ENCODE measurements at regions not wholly inside any gene's neighbourhood (a gene's known extent, or its start where the extent isn't known, plus 50 kb on each side); places are given as distances from the start of the nearest gene placed in this dataset.
"Not testable (repeated sequence)": the region's sequence is repeated elsewhere in the genome, so short reads cannot be mapped to it uniquely, and the experiment has no call there.

DNA sequence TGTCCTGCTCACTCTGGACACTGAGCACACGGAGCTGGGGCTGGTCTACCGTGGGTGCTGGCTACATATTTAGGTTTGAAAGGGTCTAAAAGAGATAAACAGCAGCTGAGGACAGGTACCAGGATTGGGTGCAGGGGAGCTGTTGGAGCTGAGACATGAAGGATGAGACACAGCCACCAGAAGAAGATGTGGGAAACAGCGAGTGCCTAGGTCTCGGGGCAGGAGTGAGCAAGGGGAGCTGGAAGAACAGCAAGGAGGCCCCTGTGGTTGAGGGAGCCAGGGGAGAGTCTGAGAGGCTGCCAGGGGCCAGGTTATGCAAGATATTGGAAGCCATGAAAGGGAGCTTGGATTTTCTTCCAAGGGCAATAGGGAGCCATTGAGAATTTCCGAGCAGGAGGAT is 434.0 kb upstream of the SULF2 start:
- H3K27ac Mint-ChIP-seq (ENCODE audit: low read depth, unreplicated experiment), result no peak overlapping the region
- H3K9me3 Mint-ChIP-seq (ENCODE audit: unreplicated experiment), result no peaks in the 10 kb centered on the region
- TF ChIP-seq, protein P1, sequence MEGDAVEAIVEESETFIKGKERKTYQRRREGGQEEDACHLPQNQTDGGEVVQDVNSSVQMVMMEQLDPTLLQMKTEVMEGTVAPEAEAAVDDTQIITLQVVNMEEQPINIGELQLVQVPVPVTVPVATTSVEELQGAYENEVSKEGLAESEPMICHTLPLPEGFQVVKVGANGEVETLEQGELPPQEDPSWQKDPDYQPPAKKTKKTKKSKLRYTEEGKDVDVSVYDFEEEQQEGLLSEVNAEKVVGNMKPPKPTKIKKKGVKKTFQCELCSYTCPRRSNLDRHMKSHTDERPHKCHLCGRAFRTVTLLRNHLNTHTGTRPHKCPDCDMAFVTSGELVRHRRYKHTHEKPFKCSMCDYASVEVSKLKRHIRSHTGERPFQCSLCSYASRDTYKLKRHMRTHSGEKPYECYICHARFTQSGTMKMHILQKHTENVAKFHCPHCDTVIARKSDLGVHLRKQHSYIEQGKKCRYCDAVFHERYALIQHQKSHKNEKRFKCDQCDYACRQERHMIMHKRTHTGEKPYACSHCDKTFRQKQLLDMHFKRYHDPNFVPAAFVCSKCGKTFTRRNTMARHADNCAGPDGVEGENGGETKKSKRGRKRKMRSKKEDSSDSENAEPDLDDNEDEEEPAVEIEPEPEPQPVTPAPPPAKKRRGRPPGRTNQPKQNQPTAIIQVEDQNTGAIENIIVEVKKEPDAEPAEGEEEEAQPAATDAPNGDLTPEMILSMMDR (IDR thresholded peaks at IDR 0.05; ENCODE audit: unreplicated experiment), result no peak
- BruUV-seq (replicated peaks), result no TSS peak
- peaks cover 25% of the 10 kb centered on the region for H3K27me3 Mint-ChIP-seq (ENCODE audit: insufficient read depth, unreplicated experiment)
- ChIA-PET CTCF (interaction anchor here (0.7 kb wide), 1 partner anchor 1571 kb away, joined by 3 read pairs; no protein-coding TSS in a partner anchor), POLR2A (interaction anchor here (0.5 to 1.0 kb wide), 3 partner anchors 88 to 171 kb away, joined by 3 read pairs; no protein-coding TSS in a partner anchor)
- intact Hi-C loops (cut with micrococcal nuclease), result no loop called here
- no peaks in the 10 kb centered on the region for H3K4me1 Mint-ChIP-seq (ENCODE audit: insufficient read depth, unreplicated experiment)
- no peak for DNase-seq (ENCODE audit: unreplicated experiment)
- H3K36me3 Mint-ChIP-seq (ENCODE audit: insufficient read depth, unreplicated experiment), result no peaks in the 10 kb centered on the region
- H3K4me3 Mint-ChIP-seq (ENCODE audit: unreplicated experiment), result no peak overlapping the region

DNA sequence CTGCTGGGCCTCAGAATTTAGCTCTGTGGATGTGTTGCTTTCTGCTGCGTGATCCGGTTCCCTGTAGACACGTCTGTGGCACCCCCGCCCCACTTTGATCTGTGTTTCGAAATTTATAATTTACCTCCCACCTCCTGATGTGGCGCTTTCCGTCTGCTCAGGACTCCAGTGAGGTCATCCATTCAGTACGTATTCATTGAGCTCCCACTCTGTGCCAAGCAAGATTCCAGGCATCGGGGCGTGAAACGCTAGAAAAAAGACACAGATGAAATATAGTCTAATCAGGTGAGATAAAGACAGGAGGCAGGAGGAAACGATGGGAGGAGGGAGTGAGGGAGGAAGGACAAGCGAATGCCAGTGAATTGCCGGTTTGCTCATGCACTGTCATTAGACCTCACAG is 431.9 kb upstream of the SULF2 start:
- CTCF ChIA-PET, result interaction anchor here (0.7 to 1.0 kb wide), 2 partner anchors 9 to 27 kb away, joined by 3 read pairs; no protein-coding TSS in a partner anchor
- peaks cover 25% of the 10 kb centered on the region for H3K27me3 Mint-ChIP-seq (ENCODE audit: insufficient read depth, unreplicated experiment)
- H3K9me3 Mint-ChIP-seq (ENCODE audit: unreplicated experiment), result no peaks in the 10 kb centered on the region
- no peak overlapping the region for H3K27ac Mint-ChIP-seq (ENCODE audit: low read depth, unreplicated experiment)
- H3K4me3 Mint-ChIP-seq (ENCODE audit: unreplicated experiment), result no peak overlapping the region
- DNase-seq (ENCODE audit: unreplicated experiment), result no peak
- no peaks in the 10 kb centered on the region for H3K4me1 Mint-ChIP-seq (ENCODE audit: insufficient read depth, unreplicated experiment)
- POLR2A ChIA-PET, result interaction anchor here (0.9 kb wide), 1 partner anchor 14 kb away, joined by 3 read pairs; no protein-coding TSS in a partner anchor
- no TSS peak for BruUV-seq (replicated peaks)
- no peaks in the 10 kb centered on the region for H3K36me3 Mint-ChIP-seq (ENCODE audit: insufficient read depth, unreplicated experiment)
- intact Hi-C loops (cut with micrococcal nuclease), result no loop called here
- TF ChIP-seq, protein P1 (IDR thresholded peaks at IDR 0.05; ENCODE audit: unreplicated experiment), result no peak

DNA sequence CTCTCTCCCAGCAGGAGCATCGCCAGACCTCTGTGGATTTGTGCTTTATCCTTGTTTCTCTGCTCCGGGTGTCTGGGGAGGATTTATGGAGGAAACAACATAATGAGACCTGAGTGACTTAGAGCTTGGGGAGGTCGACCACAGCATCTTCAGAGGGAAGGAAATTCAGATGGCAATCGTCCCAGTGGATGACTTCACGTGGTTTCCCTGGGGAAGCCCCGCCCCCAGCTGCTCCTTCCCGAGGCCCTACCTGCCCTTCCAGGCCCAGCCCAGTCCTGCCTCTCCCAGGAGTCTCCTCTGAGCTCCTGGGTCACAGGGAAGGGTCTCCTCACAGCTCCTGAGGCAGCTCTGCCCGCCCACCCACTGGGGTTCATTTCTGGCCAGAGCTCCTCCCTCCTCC is 430.3 kb upstream of the SULF2 start:
- no peaks in the 10 kb centered on the region for H3K4me1 Mint-ChIP-seq (ENCODE audit: insufficient read depth, unreplicated experiment)
- H3K9me3 Mint-ChIP-seq (ENCODE audit: unreplicated experiment), result no peaks in the 10 kb centered on the region
- peak; percentile 21 for DNase-seq (ENCODE audit: unreplicated experiment)
- intact Hi-C loops (cut with micrococcal nuclease), result no loop called here
- H3K36me3 Mint-ChIP-seq (ENCODE audit: insufficient read depth, unreplicated experiment), result no peaks in the 10 kb centered on the region
- POLR2A ChIA-PET, result interaction anchor here (0.6 to 0.8 kb wide), 2 partner anchors 21 to 1774 kb away, joined by 3 to 4 read pairs; no protein-coding TSS in a partner anchor
- no peak overlapping the region for H3K4me3 Mint-ChIP-seq (ENCODE audit: unreplicated experiment)
- no TSS peak for BruUV-seq (replicated peaks)
- CTCF ChIA-PET, result interaction anchor here (0.6 to 1.0 kb wide), 3 partner anchors 26 to 203 kb away, joined by 3 read pairs; no protein-coding TSS in a partner anchor
- TF ChIP-seq, protein P1 (IDR thresholded peaks at IDR 0.05; ENCODE audit: unreplicated experiment), result no peak
- peaks cover 25% of the 10 kb centered on the region for H3K27me3 Mint-ChIP-seq (ENCODE audit: insufficient read depth, unreplicated experiment)
- no peak overlapping the region for H3K27ac Mint-ChIP-seq (ENCODE audit: low read depth, unreplicated experiment)

DNA sequence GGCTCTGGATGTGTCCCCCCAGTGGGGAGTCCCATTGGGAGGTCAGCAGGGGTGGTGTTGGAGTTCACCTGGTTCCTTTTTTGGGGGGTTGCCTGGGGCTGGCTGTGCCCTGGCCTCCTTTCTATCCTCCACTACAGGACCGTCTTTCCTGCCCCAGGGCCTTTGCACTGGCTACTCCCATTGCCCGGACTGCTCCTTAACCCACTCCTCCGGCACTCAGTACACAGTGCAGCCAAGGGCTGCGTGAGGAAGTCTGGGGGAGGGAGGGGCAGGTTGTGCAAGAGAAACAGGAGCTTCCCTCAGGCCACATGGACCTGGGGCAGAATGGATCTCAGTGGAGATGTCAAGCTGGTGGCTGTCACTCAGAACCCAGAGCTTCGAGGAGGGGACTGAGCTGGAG is 429.3 kb upstream of the SULF2 start:
- Mint-ChIP-seq H3K9me3 (ENCODE audit: unreplicated experiment) (no peaks in the 10 kb centered on the region), H3K27me3 (ENCODE audit: insufficient read depth, unreplicated experiment) (peaks cover 19% of the 10 kb centered on the region), H3K36me3 (ENCODE audit: insufficient read depth, unreplicated experiment) (no peaks in the 10 kb centered on the region), H3K27ac (ENCODE audit: low read depth, unreplicated experiment) (no peak overlapping the region), H3K4me3 (ENCODE audit: unreplicated experiment) (no peak overlapping the region), H3K4me1 (ENCODE audit: insufficient read depth, unreplicated experiment) (no peaks in the 10 kb centered on the region)
- no TSS peak for BruUV-seq (replicated peaks)
- intact Hi-C loops (cut with micrococcal nuclease), result no loop called here
- ChIA-PET POLR2A (no interaction called here), CTCF (interaction anchor here (0.6 kb wide), 2 partner anchors 27 to 107 kb away, joined by 3 read pairs; no protein-coding TSS in a partner anchor)
- TF ChIP-seq, protein P1 (IDR thresholded peaks at IDR 0.05; ENCODE audit: unreplicated experiment), result no peak
- DNase-seq (ENCODE audit: unreplicated experiment), result peak; percentile 16

DNA sequence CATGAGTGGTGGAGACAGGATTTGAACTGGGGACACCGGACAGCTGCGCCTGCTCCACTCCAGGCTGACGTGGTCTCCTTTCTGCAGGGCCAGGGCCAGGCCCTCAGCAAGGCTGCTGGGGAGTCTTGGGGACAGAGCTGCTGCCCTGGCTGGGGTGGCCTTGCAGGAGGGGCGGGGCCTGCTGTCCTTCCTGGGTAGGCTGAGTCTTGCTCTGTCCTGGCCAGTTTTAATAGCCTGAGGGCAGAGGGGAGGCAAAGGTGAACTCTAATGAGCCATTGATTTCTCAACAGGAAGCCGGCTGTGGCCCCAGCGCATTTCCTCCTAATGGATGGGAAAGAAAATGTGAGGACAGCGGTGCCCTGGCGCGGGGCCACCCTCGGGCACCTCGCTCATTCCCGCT is 428.4 kb upstream of the SULF2 start:
- H3K27ac Mint-ChIP-seq (ENCODE audit: low read depth, unreplicated experiment); BruUV-seq (replicated peaks); intact Hi-C loops (cut with micrococcal nuclease); H3K27me3 Mint-ChIP-seq (ENCODE audit: insufficient read depth, unreplicated experiment); H3K4me3 Mint-ChIP-seq (ENCODE audit: unreplicated experiment); POLR2A ChIA-PET; H3K36me3 Mint-ChIP-seq (ENCODE audit: insufficient read depth, unreplicated experiment); H3K9me3 Mint-ChIP-seq (ENCODE audit: unreplicated experiment); H3K4me1 Mint-ChIP-seq (ENCODE audit: insufficient read depth, unreplicated experiment): not testable (repeated sequence)
- DNase-seq (ENCODE audit: unreplicated experiment), result peak; percentile 72
- CTCF ChIA-PET, result interaction anchor here (0.6 kb wide), 1 partner anchor 79 kb away, joined by 5 read pairs; no protein-coding TSS in a partner anchor

Measured in MCF 10A (cell line).